ENCODE measurements at regions not wholly inside any gene's neighbourhood (a gene's known extent, or its start where the extent isn't known, plus 50 kb on each side); places are given as distances from the start of the nearest gene placed in this dataset.

GRCh38 chr11:113634940-113635575 is 71.0 kb downstream of the TMPRSS5 start:
- DNase-seq, result no peak

GRCh38 chr11:113632981-113633380 is 73.1 kb downstream of the TMPRSS5 start:
- DNase-seq, result no peak

GRCh38 chr11:113629562-113629961 is 76.5 kb downstream of the TMPRSS5 start:
- DNase-seq, result no peak

- DNase-seq, result no peak
Measured at GRCh38 chr11:113628912-113629311, 77.2 kb downstream of the TMPRSS5 start.

GRCh38 chr11:113627946-113628345 is 78.2 kb downstream of the TMPRSS5 start:
- no peak for DNase-seq

GRCh38 chr11:113627297-113627696 is 78.8 kb downstream of the TMPRSS5 start:
- DNase-seq, result no peak

GRCh38 chr11:113626736-113627135 is 79.4 kb downstream of the TMPRSS5 start:
- no peak for DNase-seq

GRCh38 chr11:113623114-113623513 is 83.0 kb downstream of the TMPRSS5 start:
- DNase-seq, result no peak

- DNase-seq, result no peak
Measured at GRCh38 chr11:113618360-113618759, 87.7 kb downstream of the TMPRSS5 start.

- DNase-seq, result no peak
Measured at GRCh38 chr11:113615773-113616172, 90.3 kb downstream of the TMPRSS5 start.

- no peak for DNase-seq
Measured at GRCh38 chr11:113615098-113615497, 91.0 kb downstream of the TMPRSS5 start.

- no peak for DNase-seq
Measured at GRCh38 chr11:113614097-113614496, 92.0 kb downstream of the TMPRSS5 start.

GRCh38 chr11:113613619-113614018 is 92.5 kb downstream of the TMPRSS5 start:
- DNase-seq, result no peak

- DNase-seq, result no peak
Measured at GRCh38 chr11:113604186-113604585, 101.9 kb downstream of the TMPRSS5 start.

- peak; percentile 57 for DNase-seq
Measured at GRCh38 chr11:113603277-113604059, 102.6 kb downstream of the TMPRSS5 start.

GRCh38 chr11:113602483-113602882 is 103.6 kb downstream of the TMPRSS5 start:
- DNase-seq, result no peak

GRCh38 chr11:113596658-113597057 is 109.5 kb downstream of the TMPRSS5 start:
- DNase-seq, result no peak

GRCh38 chr11:113595810-113596594 is 110.1 kb downstream of the TMPRSS5 start:
- no peak for DNase-seq

- DNase-seq, result no peak
Measured at GRCh38 chr11:113593698-113594308, 112.3 kb downstream of the TMPRSS5 start.

GRCh38 chr11:113591117-113591516 is 115.0 kb downstream of the TMPRSS5 start:
- no peak for DNase-seq

- no peak for DNase-seq
Measured at GRCh38 chr11:113587308-113587739, 112.1 kb upstream of the DRD2 start.

GRCh38 chr11:113584371-113584770 is 109.2 kb upstream of the DRD2 start:
- no peak for DNase-seq

- DNase-seq, result no peak
Measured at GRCh38 chr11:113581713-113582112, 106.5 kb upstream of the DRD2 start.
